Keratinocyte (primary cell): ENCODE measurements at regions not wholly inside any gene's neighbourhood (a gene's known extent, or its start where the extent isn't known, plus 50 kb on each side); places are given as distances from the start of the nearest gene placed in this dataset.

Experiments used
- CTCF ChIP-seq, 3 experiments: IDR thresholded peaks in 1 of 3; conservative IDR thresholded peaks in 1 of 3; optimal IDR thresholded peaks in 1 of 3; 2 replicates in 2 of 3; 3 replicates in 1 of 3; pipeline versions ENCODE3 to v1.5.1; 2011; ENCODE audit warnings: low read length in 3 of 3, mild to moderate bottlenecking in 3 of 3, moderate library complexity in 2 of 3, control low read depth in 1 of 3, inconsistent platforms in 1 of 3; ENCODE audit not compliant: insufficient read depth in 2 of 3; ENCODE audit errors: extremely low read depth in 1 of 3
- EZH2 ChIP-seq: IDR thresholded peaks from one replicate; pipeline ENCODE4 v1.6.1; 2012; ENCODE audit warnings: inconsistent platforms, mild to moderate bottlenecking, low read length, moderate library complexity

- TF ChIP-seq CTCF (optimal IDR thresholded peaks at IDR 0.05 in 1 of 3, IDR thresholded peaks at IDR 0.05 in 1 of 3, conservative IDR thresholded peaks at IDR 0.05 in 1 of 3; ENCODE audit: extremely low read depth in 1 of 3, insufficient read depth in 2 of 3, low read length in 3 of 3) (no peak), EZH2 (no peak)
These were observed 73.8 kb downstream of the RRM2 start for GRCh38 chr2:10196110-10196892.
